ENCODE measurements at regions not wholly inside any gene's neighbourhood (a gene's known extent, or its start where the extent isn't known, plus 50 kb on each side); places are given as distances from the start of the nearest gene placed in this dataset.

- no peak for TF ChIP-seq CTCF (optimal IDR thresholded peaks at IDR 0.05 in 1 of 3, IDR thresholded peaks at IDR 0.05 in 1 of 3, conservative IDR thresholded peaks at IDR 0.05 in 1 of 3; ENCODE audit: extremely low read depth in 1 of 3, insufficient read depth in 2 of 3, low read length in 3 of 3)
- no peak for TF ChIP-seq EZH2 (IDR thresholded peaks at IDR 0.05; ENCODE audit: low read length)
These were observed 157.2 kb downstream of the RPLP1 start for GRCh38 chr15:69609776-69610175.

Measured in keratinocyte (primary cell).